ENCODE measurements at regions not wholly inside any gene's neighbourhood (a gene's known extent, or its start where the extent isn't known, plus 50 kb on each side); places are given as distances from the start of the nearest gene placed in this dataset.
"Not testable (repeated sequence)": the region's sequence is repeated elsewhere in the genome, so short reads cannot be mapped to it uniquely, and the experiment has no call there.

- Mint-ChIP-seq H3K4me3 (no peak overlapping the region), H3K27me3 (no peaks in the 10 kb centered on the region), H3K4me1 (no peaks in the 10 kb centered on the region), H3K9me3 (no peaks in the 10 kb centered on the region), H3K36me3 (ENCODE audit: low read depth) (no peaks in the 10 kb centered on the region), H3K27ac (no peak overlapping the region)
- TF ChIP-seq, protein P1, sequence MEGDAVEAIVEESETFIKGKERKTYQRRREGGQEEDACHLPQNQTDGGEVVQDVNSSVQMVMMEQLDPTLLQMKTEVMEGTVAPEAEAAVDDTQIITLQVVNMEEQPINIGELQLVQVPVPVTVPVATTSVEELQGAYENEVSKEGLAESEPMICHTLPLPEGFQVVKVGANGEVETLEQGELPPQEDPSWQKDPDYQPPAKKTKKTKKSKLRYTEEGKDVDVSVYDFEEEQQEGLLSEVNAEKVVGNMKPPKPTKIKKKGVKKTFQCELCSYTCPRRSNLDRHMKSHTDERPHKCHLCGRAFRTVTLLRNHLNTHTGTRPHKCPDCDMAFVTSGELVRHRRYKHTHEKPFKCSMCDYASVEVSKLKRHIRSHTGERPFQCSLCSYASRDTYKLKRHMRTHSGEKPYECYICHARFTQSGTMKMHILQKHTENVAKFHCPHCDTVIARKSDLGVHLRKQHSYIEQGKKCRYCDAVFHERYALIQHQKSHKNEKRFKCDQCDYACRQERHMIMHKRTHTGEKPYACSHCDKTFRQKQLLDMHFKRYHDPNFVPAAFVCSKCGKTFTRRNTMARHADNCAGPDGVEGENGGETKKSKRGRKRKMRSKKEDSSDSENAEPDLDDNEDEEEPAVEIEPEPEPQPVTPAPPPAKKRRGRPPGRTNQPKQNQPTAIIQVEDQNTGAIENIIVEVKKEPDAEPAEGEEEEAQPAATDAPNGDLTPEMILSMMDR (IDR thresholded peaks at IDR 0.05): no peak
- CTCF ChIA-PET: no interaction called here
- POLR2A ChIA-PET: no interaction called here
- no peak for ATAC-seq (ENCODE audit: low read depth)
- intact Hi-C loops (cut with micrococcal nuclease): no loop called here
- DNase-seq: no peak
Observed at GRCh38 chr13:89382981-89383380, 1711.8 kb downstream of the SLITRK5 start.

DNA sequence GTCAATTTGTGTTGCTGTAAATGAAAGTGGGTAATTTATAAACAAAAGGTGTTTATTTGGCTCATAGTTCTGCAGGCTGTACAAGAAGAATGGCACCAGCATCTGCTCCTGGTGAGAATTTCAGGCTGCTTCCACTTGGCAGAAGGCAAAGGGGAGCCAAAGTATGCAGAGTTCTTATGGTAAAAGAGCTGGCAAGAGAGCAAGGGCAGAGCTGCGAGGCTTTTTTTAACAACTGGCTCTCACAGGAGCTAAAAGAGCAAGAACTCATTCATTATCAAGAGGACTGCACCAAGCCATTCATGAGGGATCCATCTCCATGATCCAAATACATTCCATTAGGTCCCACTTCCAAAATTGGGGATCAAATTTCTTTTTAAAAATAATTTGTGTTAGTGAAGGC, 1712.7 kb downstream of the SLITRK5 start:
- no peaks in the 10 kb centered on the region for H3K36me3 Mint-ChIP-seq (ENCODE audit: low read depth)
- no peaks in the 10 kb centered on the region for H3K4me1 Mint-ChIP-seq
- DNase-seq: no peak
- ChIA-PET POLR2A (no interaction called here), CTCF (no interaction called here)
- no peaks in the 10 kb centered on the region for H3K9me3 Mint-ChIP-seq
- H3K27me3 Mint-ChIP-seq: no peaks in the 10 kb centered on the region
- H3K4me3 Mint-ChIP-seq: no peak overlapping the region
- ATAC-seq (ENCODE audit: low read depth): no peak
- TF ChIP-seq, protein P1 (IDR thresholded peaks at IDR 0.05): no peak
- intact Hi-C loops (cut with micrococcal nuclease): no loop called here
- no peak overlapping the region for H3K27ac Mint-ChIP-seq

DNA sequence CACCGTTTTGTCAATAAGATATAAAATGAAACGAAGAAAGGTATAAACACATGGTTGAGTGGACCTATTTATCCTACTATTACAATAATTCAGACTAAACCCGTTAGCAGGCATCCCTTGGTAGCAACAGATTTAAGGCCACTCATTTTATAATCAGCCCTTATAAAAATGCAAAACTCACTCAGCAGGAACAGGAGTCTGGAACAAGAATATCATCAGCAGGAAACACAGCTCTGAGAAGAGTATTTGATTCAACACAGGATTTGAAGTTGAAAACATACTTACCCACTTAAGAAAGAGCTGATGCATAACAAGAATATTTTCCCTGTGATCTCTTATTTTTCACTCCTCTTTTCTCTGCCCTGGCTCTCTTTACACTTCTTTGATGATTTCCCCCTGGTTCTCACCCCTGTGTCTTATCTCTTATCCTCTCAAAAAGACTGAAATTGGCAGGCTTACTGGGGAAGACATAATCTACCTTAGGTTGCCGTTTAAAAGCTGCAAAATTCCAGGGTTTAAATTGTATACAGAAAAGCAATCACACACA, 1722.7 kb downstream of the SLITRK5 start:
- intact Hi-C loops (cut with micrococcal nuclease): no loop called here
- TF ChIP-seq, protein P1 (IDR thresholded peaks at IDR 0.05): no peak

GRCh38 chr13:89401264-89401675, 1730.1 kb downstream of the SLITRK5 start:
- no peak for DNase-seq
- TF ChIP-seq, protein P1 (IDR thresholded peaks at IDR 0.05): no peak
- intact Hi-C loops (cut with micrococcal nuclease): no loop called here
- peaks cover 10% of the 10 kb centered on the region for H3K9me3 Mint-ChIP-seq
- H3K4me1 Mint-ChIP-seq: no peaks in the 10 kb centered on the region
- H3K27ac Mint-ChIP-seq: no peak overlapping the region
- CTCF ChIA-PET: no interaction called here
- H3K27me3 Mint-ChIP-seq: no peaks in the 10 kb centered on the region
- POLR2A ChIA-PET: no interaction called here
- ATAC-seq (ENCODE audit: low read depth): no peak
- H3K36me3 Mint-ChIP-seq (ENCODE audit: low read depth): no peaks in the 10 kb centered on the region
- no peak overlapping the region for H3K4me3 Mint-ChIP-seq

More for the DNA sequence above, 1722.7 kb downstream of the SLITRK5 start:
- Mint-ChIP-seq H3K36me3 (ENCODE audit: low read depth) (no peaks in the 10 kb centered on the region), H3K27me3 (no peaks in the 10 kb centered on the region), H3K9me3 (peaks cover 4% of the 10 kb centered on the region), H3K27ac (no peak overlapping the region), H3K4me3 (no peak overlapping the region), H3K4me1 (no peaks in the 10 kb centered on the region)
- DNase-seq (no peak), ATAC-seq (ENCODE audit: low read depth) (no peak)
- ChIA-PET POLR2A (no interaction called here), CTCF (no interaction called here)

DNA sequence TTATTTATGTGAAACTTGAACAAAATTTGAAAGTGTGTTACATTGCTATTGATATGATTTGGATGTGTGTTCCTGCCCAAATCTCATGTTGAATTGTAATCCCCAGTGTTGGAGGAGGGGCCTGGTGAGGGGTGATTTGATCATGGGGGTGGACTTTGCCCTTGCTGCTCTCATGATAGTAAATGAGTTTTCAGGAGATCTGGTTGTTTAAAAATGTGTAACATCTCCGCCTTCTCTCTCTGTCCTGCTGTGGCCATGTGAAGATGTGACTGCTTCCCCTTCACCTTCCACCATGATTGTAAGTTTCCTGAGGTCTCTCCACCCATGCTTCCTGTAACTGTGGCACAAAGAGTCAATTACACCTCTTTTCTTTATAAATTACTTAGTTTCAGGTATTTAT, 1731.0 kb downstream of the SLITRK5 start:
- TF ChIP-seq, protein P1 (IDR thresholded peaks at IDR 0.05): no peak
- no peaks in the 10 kb centered on the region for H3K36me3 Mint-ChIP-seq (ENCODE audit: low read depth)
- DNase-seq: no peak
- no peak overlapping the region for H3K4me3 Mint-ChIP-seq
- no peak for ATAC-seq (ENCODE audit: low read depth)
- intact Hi-C loops (cut with micrococcal nuclease): no loop called here
- no peaks in the 10 kb centered on the region for H3K27me3 Mint-ChIP-seq
- peaks cover 10% of the 10 kb centered on the region for H3K9me3 Mint-ChIP-seq
- ChIA-PET CTCF (no interaction called here), POLR2A (no interaction called here)
- H3K27ac Mint-ChIP-seq: no peak overlapping the region
- H3K4me1 Mint-ChIP-seq: no peaks in the 10 kb centered on the region

GRCh38 chr13:89406096-89406495, 1734.9 kb downstream of the SLITRK5 start:
- H3K27ac Mint-ChIP-seq; H3K4me3 Mint-ChIP-seq; H3K27me3 Mint-ChIP-seq; ATAC-seq (ENCODE audit: low read depth); CTCF ChIA-PET; H3K9me3 Mint-ChIP-seq; H3K36me3 Mint-ChIP-seq (ENCODE audit: low read depth); DNase-seq; H3K4me1 Mint-ChIP-seq; intact Hi-C loops (cut with micrococcal nuclease); POLR2A ChIA-PET: not testable (repeated sequence)
